Right ventricle myocardium inferior (tissue), 1 donor: ENCODE measurements at regions not wholly inside any gene's neighbourhood (a gene's known extent, or its start where the extent isn't known, plus 50 kb on each side); places are given as distances from the start of the nearest gene placed in this dataset.
"Not testable (repeated sequence)": the region's sequence is repeated elsewhere in the genome, so short reads cannot be mapped to it uniquely, and the experiment has no call there.

Source experiments
- ATAC-seq: fragments of 200-7000 bp; cut with Tn5 transposase; one replicate; pipeline ENCODE4 v1.9.1; 2020; ENCODE audit warnings: mild to moderate bottlenecking, moderate library complexity
- DNase-seq: peaks from one replicate; pipeline ENCODE4 v3.0.0; 2021; ENCODE audit errors: missing footprints
- intact Hi-C: fragments of 100-400 bp; cut with DNase I; formaldehyde crosslinking; loops from one replicate; pipeline ENCODE4 v1.11.0; 2022
- donor health status: DM: no; HTN: yes; CAD: no; lungs with severe emphysema.

DNA sequence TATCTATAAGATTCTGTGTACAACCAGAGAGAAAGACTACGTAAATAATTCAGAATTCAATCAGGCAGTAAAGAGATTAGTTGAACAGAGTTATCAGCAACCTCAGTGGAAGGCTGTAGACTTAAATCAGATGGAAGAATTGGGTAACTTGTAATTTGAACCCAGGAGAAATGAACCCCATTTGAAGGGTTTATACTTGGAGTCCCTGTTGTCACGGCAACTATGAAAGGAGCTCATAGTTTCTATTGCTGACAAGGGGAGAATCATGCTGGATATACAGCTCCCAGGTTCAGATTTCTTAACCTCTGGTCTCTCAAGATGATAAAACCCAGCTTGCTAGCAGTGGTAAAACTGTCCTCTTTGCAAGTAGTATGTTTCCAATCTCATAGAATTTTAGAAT, 54.4 kb upstream of the BMP4 start:
- intact Hi-C loops = no loop called here
- no peak for ATAC-seq
- DNase-seq = no peak

DNA sequence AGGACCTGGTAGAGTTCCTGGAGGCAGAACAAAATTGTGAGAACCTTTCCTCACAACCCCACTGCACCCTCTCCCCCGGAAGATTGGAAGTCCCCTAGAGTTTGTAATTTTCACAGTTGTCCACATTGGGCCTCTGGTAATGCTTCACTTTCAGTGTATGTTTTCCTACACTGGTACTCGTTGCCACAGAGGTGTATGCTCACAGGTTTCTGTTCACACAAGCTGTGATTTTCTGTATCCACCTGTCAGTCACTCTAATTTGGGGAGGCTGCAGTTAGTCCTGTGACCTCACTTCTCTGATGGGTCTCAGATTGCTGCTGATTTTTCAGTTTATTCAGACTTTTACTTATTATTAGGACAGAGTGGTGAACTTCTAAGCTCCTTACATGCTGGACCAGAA, 66.4 kb upstream of the BMP4 start:
- DNase-seq (no peak), ATAC-seq (no peak)
- intact Hi-C loops = no loop called here

DNA sequence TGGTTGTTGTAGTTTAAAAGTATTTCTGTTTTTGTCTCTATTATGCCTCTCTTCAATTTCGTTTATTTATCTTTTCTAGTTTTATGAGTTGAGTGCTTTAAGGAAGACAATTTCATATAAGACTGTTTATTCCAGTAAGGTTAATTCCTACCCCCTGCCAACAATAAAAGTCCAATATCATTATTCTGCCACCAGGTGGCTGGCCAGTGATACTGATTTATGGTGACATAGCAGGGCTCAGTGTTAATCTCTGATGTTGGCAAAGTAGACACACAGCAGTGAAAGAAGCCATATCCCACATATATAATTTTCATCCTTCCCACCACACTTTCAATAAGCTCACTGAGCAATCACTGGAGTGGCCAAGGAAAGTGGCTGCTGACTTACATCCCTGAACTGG, 69.0 kb upstream of the BMP4 start:
- intact Hi-C loops = no loop called here
- ATAC-seq = no peak
- no peak for DNase-seq

DNA sequence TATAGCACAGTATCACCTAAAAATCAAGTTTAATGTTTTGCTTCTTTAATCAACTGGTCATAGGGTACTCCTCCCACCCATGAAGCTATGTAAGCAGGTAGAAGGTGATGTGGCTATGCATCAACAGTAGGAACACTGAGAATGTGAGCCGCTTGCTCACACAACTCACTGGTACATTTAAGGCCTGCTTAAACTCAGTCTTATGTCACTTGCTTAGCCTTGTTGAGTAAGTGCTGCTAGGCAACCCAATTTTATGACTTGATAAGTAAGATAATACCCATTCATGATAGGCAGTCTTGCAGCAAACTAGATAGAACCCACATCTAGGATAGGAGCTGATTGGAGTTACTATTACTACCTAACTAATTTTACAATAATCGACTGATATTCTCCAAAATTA, 70.0 kb upstream of the BMP4 start:
- ATAC-seq (no peak), DNase-seq (no peak)
- intact Hi-C loops = no loop called here

DNA sequence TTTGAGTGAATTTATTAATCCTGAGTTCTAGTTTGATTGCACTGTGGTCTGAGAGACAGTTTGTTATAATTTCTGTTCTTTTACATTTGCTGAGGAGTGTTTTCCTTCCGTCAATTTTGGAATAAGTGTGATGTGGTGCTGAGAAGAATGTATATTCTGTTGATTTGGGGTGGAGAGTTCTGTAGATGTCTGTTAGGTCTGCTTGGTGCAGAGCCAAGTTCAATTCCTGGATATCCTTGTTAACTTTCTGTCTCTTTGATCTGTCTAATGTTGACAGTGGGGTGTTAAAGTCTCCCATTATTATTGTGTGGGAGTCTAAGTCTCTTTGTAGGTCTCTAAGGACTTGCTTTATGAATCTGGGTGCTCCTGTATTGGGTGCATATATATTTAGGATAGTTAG, 74.4 kb upstream of the BMP4 start:
- DNase-seq, intact Hi-C loops, ATAC-seq: not testable (repeated sequence)

GRCh38 chr14:54033285-54033684, 76.7 kb upstream of the BMP4 start:
- DNase-seq, intact Hi-C loops, ATAC-seq: not testable (repeated sequence)

GRCh38 chr14:54038724-54039123, 82.1 kb upstream of the BMP4 start:
- no peak for ATAC-seq
- intact Hi-C loops = no loop called here

DNA sequence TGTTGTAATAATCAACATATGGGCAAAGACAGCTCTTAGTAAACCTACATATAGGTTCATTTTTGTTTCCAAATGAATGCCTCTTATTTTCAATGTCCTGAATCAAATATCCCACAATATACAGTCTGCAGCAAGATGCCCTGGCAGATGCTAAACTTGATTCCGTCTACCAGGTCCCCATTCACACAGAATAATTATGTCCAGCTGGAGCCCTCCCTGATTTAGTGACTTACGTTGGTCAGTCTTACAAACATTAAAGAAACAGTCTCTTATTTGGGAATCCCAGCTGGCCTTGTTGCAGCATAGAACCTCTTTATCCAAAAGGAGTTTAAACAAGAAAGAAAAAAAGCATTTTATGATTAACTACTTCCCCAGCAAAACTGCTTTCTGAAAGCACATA, 82.7 kb upstream of the BMP4 start:
- ATAC-seq = no peak
- DNase-seq = no peak
- intact Hi-C loops = no loop called here

More at GRCh38 chr14:54038724-54039123, 82.1 kb upstream of the BMP4 start:
- no peak for DNase-seq

DNA sequence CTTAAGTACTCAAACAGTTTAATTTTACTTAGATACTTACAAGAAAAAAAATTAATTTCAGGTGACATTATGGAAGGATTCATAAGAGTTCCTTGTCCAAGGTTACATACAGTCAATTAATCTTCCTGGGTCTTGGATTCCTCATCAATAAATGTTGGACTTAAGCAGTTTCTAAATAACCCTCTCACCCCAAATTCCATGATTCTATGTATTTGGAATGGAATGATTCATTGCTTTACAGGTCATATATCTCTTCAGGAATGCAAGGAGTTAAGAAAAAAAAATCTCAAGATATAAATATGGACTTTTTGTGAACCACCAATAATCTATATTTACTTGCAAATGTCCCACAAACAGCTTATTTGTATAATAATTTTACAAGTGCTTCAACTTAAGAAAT, 84.2 kb upstream of the BMP4 start:
- no peak for DNase-seq
- intact Hi-C loops = no loop called here
- ATAC-seq = no peak

- intact Hi-C loops = no loop called here
- ATAC-seq = no peak
Observed at GRCh38 chr14:54046250-54046649, 89.6 kb upstream of the BMP4 start.

DNA sequence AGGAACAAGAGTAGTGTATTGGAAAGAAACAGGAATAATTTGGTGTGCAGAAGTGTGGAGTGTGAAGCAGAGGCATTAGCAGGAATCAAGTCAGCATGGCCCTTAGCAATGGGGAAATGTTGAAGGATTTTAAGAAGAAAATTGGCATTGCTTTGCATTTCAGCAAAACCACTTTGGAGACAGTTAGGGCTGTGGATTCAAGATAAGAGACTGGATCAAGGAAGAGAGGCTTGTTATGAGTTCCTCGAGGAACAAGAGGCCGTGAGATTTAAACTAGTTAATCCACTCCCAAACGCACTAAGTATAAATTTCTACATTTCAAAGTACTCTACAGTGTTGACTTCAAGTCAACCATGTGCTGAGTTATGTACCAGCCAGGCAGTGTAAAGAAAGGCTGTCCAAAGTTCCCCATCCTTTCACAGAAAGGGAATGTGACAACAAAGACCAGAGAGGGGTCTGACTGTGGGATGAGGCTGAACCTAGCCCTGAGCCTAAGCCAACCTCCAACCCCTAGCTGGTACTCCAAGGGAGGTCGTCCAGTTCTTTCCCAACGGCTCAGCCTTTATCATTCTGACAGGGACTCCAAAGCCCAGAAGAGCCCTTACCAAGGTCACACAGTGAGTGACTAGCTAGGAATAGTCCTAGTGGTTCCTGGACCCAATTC, 91.2 kb upstream of the BMP4 start:
- DNase-seq (no peak), ATAC-seq (no peak)
- intact Hi-C loops = no loop called here

More at GRCh38 chr14:54046250-54046649, 89.6 kb upstream of the BMP4 start:
- no peak for DNase-seq

GRCh38 chr14:54048311-54048710, 91.7 kb upstream of the BMP4 start:
- intact Hi-C loops = no loop called here
- ATAC-seq = no peak
- DNase-seq = no peak

DNA sequence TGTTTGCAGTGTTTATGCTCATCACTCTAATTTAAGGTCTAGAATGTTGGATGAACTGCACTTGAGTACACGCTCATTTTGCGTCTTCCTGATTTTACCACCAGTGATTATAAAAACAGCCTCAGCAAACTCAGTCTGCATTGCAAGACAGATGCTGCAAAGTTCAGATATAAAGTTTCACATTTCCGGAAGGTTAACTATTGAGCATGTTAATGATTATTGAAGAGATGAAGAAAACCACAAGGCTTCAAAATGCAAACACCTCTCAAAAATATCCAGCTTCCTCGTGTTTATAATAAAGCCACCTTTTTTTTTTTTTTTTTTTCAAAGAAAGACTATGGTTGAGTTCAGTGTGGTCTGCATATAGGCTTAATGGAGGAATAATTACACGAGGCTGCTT, 92.1 kb upstream of the BMP4 start:
- intact Hi-C loops = no loop called here
- no peak for ATAC-seq

GRCh38 chr14:54050759-54051158, 94.1 kb upstream of the BMP4 start:
- DNase-seq (no peak), ATAC-seq (no peak)
- intact Hi-C loops = no loop called here

More for the DNA sequence above, 92.1 kb upstream of the BMP4 start:
- no peak for DNase-seq

DNA sequence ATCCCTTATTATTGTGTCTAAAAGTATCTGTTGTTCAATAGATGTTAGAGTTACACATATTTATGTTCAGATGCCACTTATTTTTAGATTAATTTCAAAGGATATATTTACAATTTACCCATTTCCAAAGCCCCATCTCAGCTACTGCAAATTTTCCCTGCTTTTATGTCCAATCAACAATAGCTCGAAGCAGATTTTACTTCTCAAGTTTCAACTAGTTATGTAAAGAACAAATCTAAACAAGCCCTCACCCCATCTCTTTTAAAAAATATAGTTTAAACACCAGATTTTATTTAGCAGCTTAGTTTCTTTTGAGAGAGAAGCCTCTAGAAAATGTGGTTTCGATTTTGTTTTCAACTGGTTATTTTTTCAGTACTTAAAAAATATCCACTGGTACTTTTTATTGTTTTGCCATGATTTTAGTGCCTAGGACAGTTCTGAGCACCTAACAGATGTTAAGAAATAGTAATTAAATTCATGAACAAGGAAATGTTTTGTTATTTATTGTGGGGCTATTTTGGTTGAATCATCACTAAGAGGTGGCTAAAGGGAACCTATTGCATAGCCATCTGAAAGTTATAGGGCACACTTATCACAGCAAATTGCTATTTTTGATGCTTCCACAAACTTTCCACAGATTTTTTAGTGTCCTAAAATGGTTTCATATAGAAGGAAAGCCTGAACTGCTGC, 96.2 kb upstream of the BMP4 start:
- ATAC-seq (no peak), DNase-seq (no peak)
- intact Hi-C loops = no loop called here

DNA sequence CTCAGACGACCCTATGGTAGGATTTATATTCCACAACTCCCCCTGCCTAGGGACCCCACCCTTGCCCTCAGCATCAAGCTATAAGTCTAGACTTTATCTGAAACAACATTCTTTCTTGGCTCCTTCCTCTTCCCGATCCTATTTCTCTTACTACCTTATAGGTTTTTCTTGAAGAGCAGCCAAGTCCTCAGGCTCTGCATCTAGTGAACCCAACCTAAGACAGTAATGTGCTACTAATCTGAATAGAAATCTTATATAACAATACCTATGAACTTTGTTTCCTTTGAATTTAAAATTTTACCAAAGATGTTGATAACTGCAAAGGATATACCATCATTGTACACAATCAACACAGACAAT, 96.7 kb upstream of the BMP4 start:
- DNase-seq = no peak
- intact Hi-C loops = no loop called here
- ATAC-seq = no peak

DNA sequence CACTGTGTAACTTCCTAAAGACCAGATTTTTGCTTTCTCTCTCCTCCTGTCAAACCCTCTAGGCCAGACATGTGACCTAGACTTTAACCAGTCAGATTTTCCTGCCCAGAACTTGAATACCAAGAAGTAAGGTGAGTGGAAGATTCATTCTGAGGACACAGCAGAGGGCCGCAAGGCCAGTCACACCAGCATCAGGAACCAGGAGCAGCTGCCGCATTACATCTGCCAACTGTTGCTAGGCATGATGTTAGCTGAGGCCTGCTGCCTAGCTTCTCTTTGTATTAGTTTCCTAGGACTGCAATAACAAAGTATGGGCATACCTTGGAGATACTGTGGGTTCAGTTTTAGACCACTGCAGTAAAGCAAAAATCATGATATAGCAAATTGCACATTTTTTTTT, 101.9 kb upstream of the BMP4 start:
- intact Hi-C loops = no loop called here
- ATAC-seq (no peak), DNase-seq (no peak)

DNA sequence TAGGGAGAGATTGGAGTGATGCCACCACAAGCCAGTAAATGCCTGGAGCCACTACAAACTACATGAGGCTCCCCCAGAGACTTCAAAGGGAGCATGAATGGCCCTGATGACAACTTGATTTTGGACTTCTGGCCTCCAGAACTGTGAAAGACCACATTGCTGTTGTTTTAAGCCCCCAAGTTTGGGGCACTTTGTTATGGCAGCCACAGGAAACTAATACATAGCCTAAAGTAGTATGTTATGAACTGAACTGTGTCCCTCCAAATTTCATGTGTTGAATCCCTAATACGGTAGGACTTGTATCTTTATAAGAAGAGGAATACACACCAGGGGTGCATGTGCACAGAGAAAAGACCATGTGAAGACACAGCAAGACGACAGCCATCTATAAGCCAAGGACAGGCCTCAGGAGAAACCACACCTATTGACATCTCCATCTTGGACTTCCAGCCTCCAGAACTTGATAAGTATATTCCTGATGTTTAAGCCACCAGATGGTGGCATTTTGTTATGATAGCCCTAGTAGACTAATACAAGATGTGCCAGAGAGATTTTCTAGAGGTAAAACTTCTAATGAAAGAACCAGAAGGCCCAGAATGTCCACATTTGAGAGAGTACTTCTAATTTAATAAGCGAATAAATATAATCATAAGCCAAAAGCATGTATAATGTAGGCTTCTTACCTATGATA, 127.1 kb upstream of the BMP4 start:
- DNase-seq (no peak), ATAC-seq (no peak)
- intact Hi-C loops = no loop called here

GRCh38 chr14:54085232-54085761, 128.7 kb upstream of the BMP4 start:
- DNase-seq (no peak), ATAC-seq (no peak)
- intact Hi-C loops = no loop called here

DNA sequence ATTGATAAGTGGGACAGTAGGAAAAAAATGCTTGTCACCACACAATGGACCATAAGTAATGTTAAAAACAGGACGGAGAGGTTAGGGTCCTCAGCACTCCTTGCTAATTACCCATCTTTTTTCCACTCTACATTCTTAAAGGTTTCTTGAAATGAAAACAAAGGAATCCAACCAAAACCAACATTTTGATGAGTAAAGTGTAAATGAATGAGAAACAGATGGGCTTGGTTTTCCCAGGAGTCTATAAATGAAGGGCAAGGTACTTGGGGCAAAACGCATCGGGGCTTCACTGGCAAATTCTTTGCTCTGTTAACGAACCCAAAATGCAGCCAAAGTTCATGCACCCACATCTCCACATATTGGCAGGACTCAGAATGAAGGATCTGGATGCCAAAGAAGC, 129.2 kb upstream of the BMP4 start:
- intact Hi-C loops = no loop called here
- DNase-seq (no peak), ATAC-seq (no peak)
